ENCODE measurements at regions not wholly inside any gene's neighbourhood (a gene's known extent, or its start where the extent isn't known, plus 50 kb on each side); places are given as distances from the start of the nearest gene placed in this dataset.

- TF ChIP-seq, protein P1, sequence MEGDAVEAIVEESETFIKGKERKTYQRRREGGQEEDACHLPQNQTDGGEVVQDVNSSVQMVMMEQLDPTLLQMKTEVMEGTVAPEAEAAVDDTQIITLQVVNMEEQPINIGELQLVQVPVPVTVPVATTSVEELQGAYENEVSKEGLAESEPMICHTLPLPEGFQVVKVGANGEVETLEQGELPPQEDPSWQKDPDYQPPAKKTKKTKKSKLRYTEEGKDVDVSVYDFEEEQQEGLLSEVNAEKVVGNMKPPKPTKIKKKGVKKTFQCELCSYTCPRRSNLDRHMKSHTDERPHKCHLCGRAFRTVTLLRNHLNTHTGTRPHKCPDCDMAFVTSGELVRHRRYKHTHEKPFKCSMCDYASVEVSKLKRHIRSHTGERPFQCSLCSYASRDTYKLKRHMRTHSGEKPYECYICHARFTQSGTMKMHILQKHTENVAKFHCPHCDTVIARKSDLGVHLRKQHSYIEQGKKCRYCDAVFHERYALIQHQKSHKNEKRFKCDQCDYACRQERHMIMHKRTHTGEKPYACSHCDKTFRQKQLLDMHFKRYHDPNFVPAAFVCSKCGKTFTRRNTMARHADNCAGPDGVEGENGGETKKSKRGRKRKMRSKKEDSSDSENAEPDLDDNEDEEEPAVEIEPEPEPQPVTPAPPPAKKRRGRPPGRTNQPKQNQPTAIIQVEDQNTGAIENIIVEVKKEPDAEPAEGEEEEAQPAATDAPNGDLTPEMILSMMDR (IDR thresholded peaks at IDR 0.05): no peak
Observed at GRCh38 chr21:35210093-35210492, 161.0 kb upstream of the RUNX1 start.

- TF ChIP-seq, protein P1 (IDR thresholded peaks at IDR 0.05): no peak
Observed at GRCh38 chr21:35208810-35209517, 159.9 kb upstream of the RUNX1 start.

- TF ChIP-seq, protein P1 (IDR thresholded peaks at IDR 0.05): no peak
Observed at GRCh38 chr21:35208104-35208503, 159.0 kb upstream of the RUNX1 start.

- TF ChIP-seq, protein P1 (IDR thresholded peaks at IDR 0.05): no peak
Observed at GRCh38 chr21:35207322-35207721, 158.2 kb upstream of the RUNX1 start.

DNA sequence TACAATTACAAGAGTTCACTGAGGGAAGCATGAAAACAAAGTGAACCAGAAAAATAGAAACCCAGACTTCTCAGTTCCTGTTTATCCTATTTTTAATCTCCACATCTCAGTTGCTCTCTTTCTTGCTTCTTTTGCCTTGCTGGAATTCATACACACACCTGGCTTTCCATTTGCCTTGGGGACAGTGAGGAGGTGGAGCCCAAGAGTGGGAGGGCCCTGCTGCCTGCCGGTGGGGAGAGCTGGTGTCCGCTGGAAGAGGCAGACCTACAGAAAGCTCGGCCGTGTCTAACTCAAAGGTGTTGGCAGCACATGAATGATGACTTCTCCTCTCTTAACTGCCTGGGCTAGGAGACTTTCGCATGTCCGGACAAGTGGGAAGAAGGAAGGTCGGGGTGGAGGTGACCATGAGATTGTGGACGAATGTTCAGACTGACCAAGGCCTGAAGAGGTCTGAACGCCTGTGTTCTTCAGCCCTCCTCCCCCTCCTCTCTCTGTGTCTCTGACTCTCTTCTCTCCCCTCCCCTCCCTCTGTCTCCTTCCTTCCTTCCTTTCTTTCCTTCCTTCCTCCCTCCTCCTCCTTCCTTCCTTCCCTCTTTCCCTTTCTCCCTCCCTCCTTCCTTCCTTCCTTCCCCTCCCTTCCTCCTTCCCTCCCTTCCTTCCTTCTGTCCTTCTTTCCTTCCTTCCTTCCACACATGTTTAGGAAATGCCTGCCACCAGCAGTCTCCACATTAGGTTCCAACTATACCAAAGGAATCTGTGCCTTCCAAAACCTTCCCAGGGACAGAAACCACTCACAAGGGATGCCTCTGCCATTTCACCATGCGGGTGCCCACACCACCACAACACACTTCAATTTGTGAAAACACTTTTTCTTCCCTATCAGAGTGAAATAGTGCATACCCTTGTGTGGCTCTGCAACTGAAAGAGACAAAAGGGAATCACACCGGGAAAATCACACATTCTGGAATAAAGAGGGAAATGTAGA, 157.3 kb upstream of the RUNX1 start:
- TF ChIP-seq, protein P1 (IDR thresholded peaks at IDR 0.05): no peak

- TF ChIP-seq, protein P1 (IDR thresholded peaks at IDR 0.05): no peak
Observed at GRCh38 chr21:35204850-35205541, 155.9 kb upstream of the RUNX1 start.

- TF ChIP-seq, protein P1 (IDR thresholded peaks at IDR 0.05): no peak
Observed at GRCh38 chr21:35204125-35204524, 155.0 kb upstream of the RUNX1 start.
